ENCODE measurements at regions not wholly inside any gene's neighbourhood (a gene's known extent, or its start where the extent isn't known, plus 50 kb on each side); places are given as distances from the start of the nearest gene placed in this dataset.

GRCh38 chr2:53519918-53520841 lies 247.4 kb upstream of the CHAC2 start:
- no peak for TF ChIP-seq EZH2 (IDR thresholded peaks at IDR 0.05; ENCODE audit: low read length)
- TF ChIP-seq CTCF (optimal IDR thresholded peaks at IDR 0.05 in 1 of 3, IDR thresholded peaks at IDR 0.05 in 1 of 3, conservative IDR thresholded peaks at IDR 0.05 in 1 of 3; ENCODE audit: extremely low read depth in 1 of 3, insufficient read depth in 2 of 3, low read length in 3 of 3): no peak
